ENCODE measurements at regions not wholly inside any gene's neighbourhood (a gene's known extent, or its start where the extent isn't known, plus 50 kb on each side); places are given as distances from the start of the nearest gene placed in this dataset.
"Not testable (repeated sequence)": the region's sequence is repeated elsewhere in the genome, so short reads cannot be mapped to it uniquely, and the experiment has no call there.

GRCh38 chr7:131642429-131642828, 86.0 kb upstream of the PODXL start:
- TF ChIP-seq CTCF (IDR thresholded peaks at IDR 0.05; ENCODE audit: partially characterized antibody, unreplicated experiment) = no peak
- DNase-seq = no peak
- no peak overlapping the region for H3K27ac Mint-ChIP-seq (ENCODE audit: unreplicated experiment)
- peaks cover 2% of the 10 kb centered on the region for H3K9me3 Mint-ChIP-seq (ENCODE audit: unreplicated experiment)
- peaks cover 7% of the 10 kb centered on the region for H3K27me3 Mint-ChIP-seq (ENCODE audit: unreplicated experiment)
- no peaks in the 10 kb centered on the region for H3K36me3 Mint-ChIP-seq (ENCODE audit: unreplicated experiment)
- no peak overlapping the region for H3K4me3 Mint-ChIP-seq (ENCODE audit: unreplicated experiment)
- peaks cover 1% of the 10 kb centered on the region for H3K4me1 Mint-ChIP-seq (ENCODE audit: low read depth, unreplicated experiment)

- Mint-ChIP-seq H3K36me3 (ENCODE audit: unreplicated experiment) (no peaks in the 10 kb centered on the region), H3K4me3 (ENCODE audit: unreplicated experiment) (no peak overlapping the region), H3K9me3 (ENCODE audit: unreplicated experiment) (peaks cover 6% of the 10 kb centered on the region), H3K4me1 (ENCODE audit: low read depth, unreplicated experiment) (peaks cover 1% of the 10 kb centered on the region), H3K27me3 (ENCODE audit: unreplicated experiment) (peaks cover 7% of the 10 kb centered on the region), H3K27ac (ENCODE audit: unreplicated experiment) (no peak overlapping the region)
- no peak for TF ChIP-seq CTCF (IDR thresholded peaks at IDR 0.05; ENCODE audit: partially characterized antibody, unreplicated experiment)
- no peak for DNase-seq
Measured at GRCh38 chr7:131640686-131641085, 84.3 kb upstream of the PODXL start.

GRCh38 chr7:131638641-131639430, 82.4 kb upstream of the PODXL start:
- Mint-ChIP-seq H3K4me3 (ENCODE audit: unreplicated experiment) (no peak overlapping the region), H3K9me3 (ENCODE audit: unreplicated experiment) (peaks cover 4% of the 10 kb centered on the region), H3K36me3 (ENCODE audit: unreplicated experiment) (no peaks in the 10 kb centered on the region), H3K4me1 (ENCODE audit: low read depth, unreplicated experiment) (peaks cover 1% of the 10 kb centered on the region), H3K27ac (ENCODE audit: unreplicated experiment) (no peak overlapping the region), H3K27me3 (ENCODE audit: unreplicated experiment) (peaks cover 8% of the 10 kb centered on the region)
- TF ChIP-seq CTCF (IDR thresholded peaks at IDR 0.05; ENCODE audit: partially characterized antibody, unreplicated experiment) = no peak
- DNase-seq = no peak

GRCh38 chr7:131637859-131638258, 81.4 kb upstream of the PODXL start:
- no peak overlapping the region for H3K4me3 Mint-ChIP-seq (ENCODE audit: unreplicated experiment)
- peaks cover 1% of the 10 kb centered on the region for H3K4me1 Mint-ChIP-seq (ENCODE audit: low read depth, unreplicated experiment)
- TF ChIP-seq CTCF (IDR thresholded peaks at IDR 0.05; ENCODE audit: partially characterized antibody, unreplicated experiment) = no peak
- no peaks in the 10 kb centered on the region for H3K36me3 Mint-ChIP-seq (ENCODE audit: unreplicated experiment)
- peaks cover 7% of the 10 kb centered on the region for H3K27me3 Mint-ChIP-seq (ENCODE audit: unreplicated experiment)
- no peak for DNase-seq
- no peak overlapping the region for H3K27ac Mint-ChIP-seq (ENCODE audit: unreplicated experiment)
- peaks cover 4% of the 10 kb centered on the region for H3K9me3 Mint-ChIP-seq (ENCODE audit: unreplicated experiment)

GRCh38 chr7:131636092-131636491, 79.7 kb upstream of the PODXL start:
- Mint-ChIP-seq H3K4me1 (ENCODE audit: low read depth, unreplicated experiment) (peaks cover 1% of the 10 kb centered on the region), H3K27ac (ENCODE audit: unreplicated experiment) (no peak overlapping the region), H3K9me3 (ENCODE audit: unreplicated experiment) (peaks cover 4% of the 10 kb centered on the region), H3K4me3 (ENCODE audit: unreplicated experiment) (no peak overlapping the region), H3K27me3 (ENCODE audit: unreplicated experiment) (peaks cover 4% of the 10 kb centered on the region), H3K36me3 (ENCODE audit: unreplicated experiment) (no peaks in the 10 kb centered on the region)
- TF ChIP-seq CTCF (IDR thresholded peaks at IDR 0.05; ENCODE audit: partially characterized antibody, unreplicated experiment) = no peak
- no peak for DNase-seq

GRCh38 chr7:131634197-131634596, 77.8 kb upstream of the PODXL start:
- not testable (repeated sequence) for DNase-seq; H3K4me1 Mint-ChIP-seq (ENCODE audit: low read depth, unreplicated experiment); H3K36me3 Mint-ChIP-seq (ENCODE audit: unreplicated experiment); H3K9me3 Mint-ChIP-seq (ENCODE audit: unreplicated experiment); H3K4me3 Mint-ChIP-seq (ENCODE audit: unreplicated experiment); H3K27me3 Mint-ChIP-seq (ENCODE audit: unreplicated experiment); H3K27ac Mint-ChIP-seq (ENCODE audit: unreplicated experiment)
